T follicular helper cell (primary cell): ENCODE measurements at regions not wholly inside any gene's neighbourhood (a gene's known extent, or its start where the extent isn't known, plus 50 kb on each side); places are given as distances from the start of the nearest gene placed in this dataset.
"Not testable (repeated sequence)": the region's sequence is repeated elsewhere in the genome, so short reads cannot be mapped to it uniquely, and the experiment has no call there.

Experiments used
- DNase-seq: peaks from one replicate; pipeline ENCODE4 v3.0.0-alpha.2; 2020; ENCODE audit warnings: low read depth

GRCh38 chr4:147102596-147102995 is 156.9 kb upstream of the TTC29 start:
- no peak for DNase-seq

GRCh38 chr4:147103403-147103946 is 157.8 kb upstream of the TTC29 start:
- no peak for DNase-seq

- DNase-seq: no peak
Measured at GRCh38 chr4:147104768-147105167, 159.1 kb upstream of the TTC29 start.

- no peak for DNase-seq
Measured at GRCh38 chr4:147108409-147108808, 162.7 kb upstream of the TTC29 start.

- DNase-seq: no peak
Measured at GRCh38 chr4:147109800-147110199, 164.1 kb upstream of the TTC29 start.

GRCh38 chr4:147110473-147111367 is 165.1 kb upstream of the TTC29 start:
- DNase-seq: no peak

- not testable (repeated sequence) for DNase-seq
Measured at GRCh38 chr4:147112196-147112595, 166.5 kb upstream of the TTC29 start.

- no peak for DNase-seq
Measured at GRCh38 chr4:147117431-147117830, 171.8 kb upstream of the TTC29 start.

- no peak for DNase-seq
Measured at GRCh38 chr4:147118528-147118927, 172.9 kb upstream of the TTC29 start.

- no peak for DNase-seq
Measured at GRCh38 chr4:147122685-147123084, 177.0 kb upstream of the TTC29 start.

GRCh38 chr4:147123146-147123545 is 177.5 kb upstream of the TTC29 start:
- no peak for DNase-seq

- DNase-seq: no peak
Measured at GRCh38 chr4:147128787-147129186, 183.1 kb upstream of the TTC29 start.

- no peak for DNase-seq
Measured at GRCh38 chr4:147129687-147130086, 184.0 kb upstream of the TTC29 start.

- DNase-seq: no peak
Measured at GRCh38 chr4:147134536-147135210, 189.0 kb upstream of the TTC29 start.

- no peak for DNase-seq
Measured at GRCh38 chr4:147136310-147136709, 190.6 kb upstream of the TTC29 start.

- no peak for DNase-seq
Measured at GRCh38 chr4:147136751-147137150, 191.1 kb upstream of the TTC29 start.

- DNase-seq: no peak
Measured at GRCh38 chr4:147137280-147137679, 191.6 kb upstream of the TTC29 start.

GRCh38 chr4:147138171-147138570 is 192.5 kb upstream of the TTC29 start:
- no peak for DNase-seq

- no peak for DNase-seq
Measured at GRCh38 chr4:147139455-147140198, 194.0 kb upstream of the TTC29 start.

- DNase-seq: no peak
Measured at GRCh38 chr4:147151763-147152162, 206.1 kb upstream of the TTC29 start.

GRCh38 chr4:147157860-147158701 is 212.4 kb upstream of the TTC29 start:
- no peak for DNase-seq
